Muscle layer of duodenum (tissue), 2 donors: ENCODE measurements at regions not wholly inside any gene's neighbourhood (a gene's known extent, or its start where the extent isn't known, plus 50 kb on each side); places are given as distances from the start of the nearest gene placed in this dataset.

Source experiments
- H3K27ac ChIP-seq: one replicate; pipeline ENCODE4 v1.7.0; 2013; ENCODE audit warnings: mild to moderate bottlenecking, low read length
- H3K27me3 ChIP-seq: one replicate; pipeline ENCODE4 v1.7.0; 2013; ENCODE audit warnings: low read depth, mild to moderate bottlenecking, control low read depth, low read length
- H3K36me3 ChIP-seq, 2 donors: one replicate each; pipeline ENCODE4 v1.7.0; 2013; ENCODE audit warnings: low read length in 2 of 2, control low read depth in 1 of 2, mild to moderate bottlenecking in 1 of 2; ENCODE audit not compliant: insufficient read depth in 2 of 2, control insufficient read depth in 1 of 2
- H3K4me1 ChIP-seq, 2 donors: one replicate each; pipeline ENCODE4 v1.7.0; 2013; ENCODE audit warnings: low read length in 2 of 2, mild to moderate bottlenecking in 2 of 2, control low read depth in 1 of 2, moderate library complexity in 1 of 2; ENCODE audit not compliant: insufficient read depth in 2 of 2, control insufficient read depth in 1 of 2
- H3K4me3 ChIP-seq, 2 donors: one replicate each; pipeline ENCODE4 v1.7.0; 2013; ENCODE audit warnings: low read length in 2 of 2, low read depth in 1 of 2, mild to moderate bottlenecking in 1 of 2
- H3K9me3 ChIP-seq, 2 donors: one replicate each; pipeline ENCODE4 v1.7.0; 2013; ENCODE audit warnings: low read length in 2 of 2, control low read depth in 1 of 2, mild to moderate bottlenecking in 1 of 2; ENCODE audit not compliant: control insufficient read depth in 1 of 2
- donor health status: healthy.

- H3K4me3 ChIP-seq = no peak overlapping the region
- H3K27ac ChIP-seq = no peak overlapping the region
- no peaks in the 10 kb centered on the region for H3K4me1 ChIP-seq
- no peaks in the 10 kb centered on the region for H3K36me3 ChIP-seq
- H3K27me3 ChIP-seq = no peaks in the 10 kb centered on the region
- H3K9me3 ChIP-seq = no peaks in the 10 kb centered on the region
Observed at GRCh38 chr13:109593230-109593629, 193.2 kb downstream of the IRS2 start.

GRCh38 chr13:109592770-109593169 lies 193.6 kb downstream of the IRS2 start:
- H3K4me3 ChIP-seq = no peak overlapping the region

GRCh38 chr13:109587689-109588088 lies 198.7 kb downstream of the IRS2 start:
- Histone ChIP-seq H3K36me3 (no peaks in the 10 kb centered on the region), H3K27ac (no peak overlapping the region), H3K9me3 (no peaks in the 10 kb centered on the region), H3K27me3 (no peaks in the 10 kb centered on the region), H3K4me3 (no peak overlapping the region), H3K4me1 (no peaks in the 10 kb centered on the region)

More at GRCh38 chr13:109592770-109593169, 193.6 kb downstream of the IRS2 start:
- Histone ChIP-seq H3K9me3 (no peaks in the 10 kb centered on the region), H3K4me1 (no peaks in the 10 kb centered on the region), H3K36me3 (no peaks in the 10 kb centered on the region), H3K27ac (no peak overlapping the region), H3K27me3 (no peaks in the 10 kb centered on the region)

GRCh38 chr13:109586509-109587346 lies 199.7 kb downstream of the IRS2 start:
- H3K9me3 ChIP-seq = no peaks in the 10 kb centered on the region
- H3K27me3 ChIP-seq = no peaks in the 10 kb centered on the region
- no peaks in the 10 kb centered on the region for H3K36me3 ChIP-seq
- no peak overlapping the region for H3K27ac ChIP-seq
- no peaks in the 10 kb centered on the region for H3K4me1 ChIP-seq
- H3K4me3 ChIP-seq = no peak overlapping the region

GRCh38 chr13:109584844-109585361 lies 201.5 kb downstream of the IRS2 start:
- no peaks in the 10 kb centered on the region for H3K27me3 ChIP-seq
- no peaks in the 10 kb centered on the region for H3K4me1 ChIP-seq
- no peak overlapping the region for H3K27ac ChIP-seq
- no peaks in the 10 kb centered on the region for H3K36me3 ChIP-seq
- no peaks in the 10 kb centered on the region for H3K9me3 ChIP-seq
- H3K4me3 ChIP-seq = no peak overlapping the region

GRCh38 chr13:109577191-109577700 lies 209.1 kb downstream of the IRS2 start:
- H3K4me3 ChIP-seq = no peak overlapping the region
- no peaks in the 10 kb centered on the region for H3K4me1 ChIP-seq
- no peaks in the 10 kb centered on the region for H3K36me3 ChIP-seq
- no peaks in the 10 kb centered on the region for H3K27me3 ChIP-seq
- no peak overlapping the region for H3K27ac ChIP-seq
- H3K9me3 ChIP-seq = no peaks in the 10 kb centered on the region

GRCh38 chr13:109576331-109576813 lies 210.0 kb downstream of the IRS2 start:
- H3K27me3 ChIP-seq = no peaks in the 10 kb centered on the region
- H3K4me3 ChIP-seq = no peak overlapping the region
- H3K36me3 ChIP-seq = no peaks in the 10 kb centered on the region
- no peaks in the 10 kb centered on the region for H3K4me1 ChIP-seq
- no peaks in the 10 kb centered on the region for H3K9me3 ChIP-seq
- H3K27ac ChIP-seq = no peak overlapping the region

GRCh38 chr13:109575821-109576220 lies 210.6 kb downstream of the IRS2 start:
- Histone ChIP-seq H3K36me3 (no peaks in the 10 kb centered on the region), H3K9me3 (no peaks in the 10 kb centered on the region), H3K4me1 (no peaks in the 10 kb centered on the region), H3K4me3 (no peak overlapping the region), H3K27ac (no peak overlapping the region), H3K27me3 (no peaks in the 10 kb centered on the region)

GRCh38 chr13:109572389-109572788 lies 214.0 kb downstream of the IRS2 start:
- Histone ChIP-seq H3K4me1 (no peaks in the 10 kb centered on the region), H3K9me3 (no peaks in the 10 kb centered on the region), H3K4me3 (no peak overlapping the region), H3K27ac (no peak overlapping the region), H3K27me3 (no peaks in the 10 kb centered on the region), H3K36me3 (no peaks in the 10 kb centered on the region)

GRCh38 chr13:109569958-109570711 lies 216.2 kb downstream of the IRS2 start:
- H3K27ac ChIP-seq = no peak overlapping the region
- H3K36me3 ChIP-seq = no peaks in the 10 kb centered on the region
- no peaks in the 10 kb centered on the region for H3K9me3 ChIP-seq
- no peak overlapping the region for H3K4me3 ChIP-seq
- no peaks in the 10 kb centered on the region for H3K4me1 ChIP-seq
- H3K27me3 ChIP-seq = no peaks in the 10 kb centered on the region

- H3K27ac ChIP-seq = no peak overlapping the region
- H3K9me3 ChIP-seq = no peaks in the 10 kb centered on the region
- no peaks in the 10 kb centered on the region for H3K4me1 ChIP-seq
Observed at GRCh38 chr13:109568339-109568818, 218.0 kb downstream of the IRS2 start.

More at GRCh38 chr13:109568339-109568818, 218.0 kb downstream of the IRS2 start:
- Histone ChIP-seq H3K36me3 (no peaks in the 10 kb centered on the region), H3K4me3 (no peak overlapping the region), H3K27me3 (no peaks in the 10 kb centered on the region)
